Uterus (tissue), 2 donors: ENCODE measurements at regions not wholly inside any gene's neighbourhood (a gene's known extent, or its start where the extent isn't known, plus 50 kb on each side); places are given as distances from the start of the nearest gene placed in this dataset.

Source experiments
- POLR2A ChIP-seq, 2 donors: fragments of 450-650 bp; IDR thresholded peaks; one replicate each; pipeline ENCODE4 v1.6.1; 2016; ENCODE audit warnings: antibody characterized with exemption in 2 of 2, mild to moderate bottlenecking in 1 of 2, moderate library complexity in 1 of 2
- TF ChIP-seq, protein P1 (sequence below), 4 experiments: fragments of 200-600 bp in 2 of 4; fragments of 450-650 bp in 2 of 4; sonication (generic) in 2 of 4; IDR thresholded peaks; one replicate each; pipeline ENCODE4 v1.5.1; 2016 to 2019; ENCODE audit warnings: antibody characterized with exemption in 4 of 4, mild to moderate bottlenecking in 2 of 4, moderate library complexity in 1 of 4

- TF ChIP-seq POLR2A (IDR thresholded peaks at IDR 0.05), result no peak
- TF ChIP-seq, protein P1, sequence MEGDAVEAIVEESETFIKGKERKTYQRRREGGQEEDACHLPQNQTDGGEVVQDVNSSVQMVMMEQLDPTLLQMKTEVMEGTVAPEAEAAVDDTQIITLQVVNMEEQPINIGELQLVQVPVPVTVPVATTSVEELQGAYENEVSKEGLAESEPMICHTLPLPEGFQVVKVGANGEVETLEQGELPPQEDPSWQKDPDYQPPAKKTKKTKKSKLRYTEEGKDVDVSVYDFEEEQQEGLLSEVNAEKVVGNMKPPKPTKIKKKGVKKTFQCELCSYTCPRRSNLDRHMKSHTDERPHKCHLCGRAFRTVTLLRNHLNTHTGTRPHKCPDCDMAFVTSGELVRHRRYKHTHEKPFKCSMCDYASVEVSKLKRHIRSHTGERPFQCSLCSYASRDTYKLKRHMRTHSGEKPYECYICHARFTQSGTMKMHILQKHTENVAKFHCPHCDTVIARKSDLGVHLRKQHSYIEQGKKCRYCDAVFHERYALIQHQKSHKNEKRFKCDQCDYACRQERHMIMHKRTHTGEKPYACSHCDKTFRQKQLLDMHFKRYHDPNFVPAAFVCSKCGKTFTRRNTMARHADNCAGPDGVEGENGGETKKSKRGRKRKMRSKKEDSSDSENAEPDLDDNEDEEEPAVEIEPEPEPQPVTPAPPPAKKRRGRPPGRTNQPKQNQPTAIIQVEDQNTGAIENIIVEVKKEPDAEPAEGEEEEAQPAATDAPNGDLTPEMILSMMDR (IDR thresholded peaks at IDR 0.05), result peak; percentile 66 to 78 (median 74)
Observed at GRCh38 chr10:118459642-118460193, 117.6 kb upstream of the FAM204A start.
